Mucosa of rectum (tissue), 2 donors: ENCODE measurements at regions not wholly inside any gene's neighbourhood (a gene's known extent, or its start where the extent isn't known, plus 50 kb on each side); places are given as distances from the start of the nearest gene placed in this dataset.

Experiments
- H3K27ac ChIP-seq, 2 donors: one replicate each; pipeline ENCODE4 v1.7.0; 2013; ENCODE audit warnings: inconsistent platforms in 2 of 2, low read depth in 2 of 2, low read length in 2 of 2
- H3K27me3 ChIP-seq, 2 donors: one replicate each; pipeline ENCODE4 v1.7.0; 2013; ENCODE audit warnings: low read length in 2 of 2; ENCODE audit not compliant: control insufficient read depth in 2 of 2, insufficient read depth in 2 of 2
- H3K36me3 ChIP-seq, 2 donors: one replicate each; pipeline ENCODE4 v1.7.0; 2013; ENCODE audit warnings: low read length in 2 of 2; ENCODE audit not compliant: control insufficient read depth in 2 of 2, insufficient read depth in 2 of 2
- H3K4me1 ChIP-seq, 2 donors: one replicate each; pipeline ENCODE4 v1.7.0; 2013; ENCODE audit warnings: low read length in 2 of 2, mild to moderate bottlenecking in 1 of 2; ENCODE audit not compliant: control insufficient read depth in 2 of 2, insufficient read depth in 2 of 2
- H3K4me3 ChIP-seq, 2 donors: one replicate each; pipeline ENCODE4 v1.7.0; 2013; ENCODE audit warnings: low read length in 2 of 2
- H3K9ac ChIP-seq, 2 donors: one replicate each; pipeline ENCODE4 v1.7.0; 2013; ENCODE audit warnings: low read length in 2 of 2, low read depth in 1 of 2, mild to moderate bottlenecking in 1 of 2
- H3K9me3 ChIP-seq, 2 donors: one replicate each; pipeline ENCODE4 v1.7.0; 2013; ENCODE audit warnings: low read length in 2 of 2; ENCODE audit not compliant: control insufficient read depth in 2 of 2
- donor health status: healthy.
- donor health status: Normal muscosa, but diverticular disease.

GRCh38 chr21:16540966-16541727 lies 811.4 kb downstream of the USP25 start:
- H3K36me3 ChIP-seq: no peaks in the 10 kb centered on the region
- no peaks in the 10 kb centered on the region for H3K27me3 ChIP-seq
- no peak overlapping the region for H3K4me3 ChIP-seq
- H3K9ac ChIP-seq: no peak overlapping the region
- H3K27ac ChIP-seq: no peak overlapping the region
- peaks cover 0 to 2% of the 10 kb centered on the region in 2 donors for H3K9me3 ChIP-seq
- H3K4me1 ChIP-seq: no peaks in the 10 kb centered on the region

- Histone ChIP-seq H3K36me3 (no peaks in the 10 kb centered on the region), H3K27ac (no peak overlapping the region), H3K9me3 (no peaks in the 10 kb centered on the region), H3K9ac (no peak overlapping the region), H3K27me3 (no peaks in the 10 kb centered on the region), H3K4me3 (no peak overlapping the region), H3K4me1 (no peaks in the 10 kb centered on the region)
Observed at GRCh38 chr21:16550118-16550517, 820.3 kb downstream of the USP25 start.

GRCh38 chr21:16550917-16551741 lies 821.3 kb downstream of the USP25 start:
- Histone ChIP-seq H3K4me1 (no peaks in the 10 kb centered on the region), H3K9ac (no peak overlapping the region), H3K9me3 (no peaks in the 10 kb centered on the region), H3K27ac (no peak overlapping the region), H3K36me3 (no peaks in the 10 kb centered on the region), H3K4me3 (no peak overlapping the region), H3K27me3 (no peaks in the 10 kb centered on the region)

GRCh38 chr21:16552880-16553279 lies 823.1 kb downstream of the USP25 start:
- H3K27me3 ChIP-seq: no peaks in the 10 kb centered on the region
- H3K36me3 ChIP-seq: no peaks in the 10 kb centered on the region
- no peaks in the 10 kb centered on the region for H3K4me1 ChIP-seq
- H3K9me3 ChIP-seq: no peaks in the 10 kb centered on the region
- H3K9ac ChIP-seq: no peak overlapping the region
- no peak overlapping the region for H3K4me3 ChIP-seq
- no peak overlapping the region for H3K27ac ChIP-seq

DNA sequence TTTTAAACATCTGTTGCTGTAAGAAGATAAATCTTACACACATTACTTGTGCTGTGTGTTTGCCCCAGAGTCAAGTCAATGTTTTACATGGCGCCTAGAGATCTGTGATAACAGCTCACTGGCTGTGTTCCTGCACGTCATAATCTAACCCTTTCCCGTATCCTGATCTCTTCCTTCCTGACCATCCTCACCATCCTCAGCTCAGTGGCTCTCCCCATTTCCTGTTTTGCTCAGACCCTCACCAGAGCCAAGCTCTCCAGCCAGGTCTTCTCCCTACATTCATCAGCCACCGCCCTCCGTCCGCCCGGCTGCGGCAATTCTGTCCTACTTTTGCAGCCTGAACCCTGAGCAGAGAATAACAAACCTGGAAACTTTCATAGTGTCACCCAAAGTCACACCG lies 824.7 kb downstream of the USP25 start:
- Histone ChIP-seq H3K27me3 (no peaks in the 10 kb centered on the region), H3K9me3 (no peaks in the 10 kb centered on the region), H3K4me3 (no peak overlapping the region), H3K27ac (no peak overlapping the region), H3K9ac (no peak overlapping the region), H3K36me3 (no peaks in the 10 kb centered on the region), H3K4me1 (no peaks in the 10 kb centered on the region)

GRCh38 chr21:16563116-16563515 lies 833.3 kb downstream of the USP25 start:
- H3K9me3 ChIP-seq: no peaks in the 10 kb centered on the region
- no peak overlapping the region for H3K27ac ChIP-seq
- no peaks in the 10 kb centered on the region for H3K27me3 ChIP-seq
- H3K4me3 ChIP-seq: no peak overlapping the region
- H3K36me3 ChIP-seq: no peaks in the 10 kb centered on the region
- H3K9ac ChIP-seq: no peak overlapping the region
- no peaks in the 10 kb centered on the region for H3K4me1 ChIP-seq

GRCh38 chr21:16563795-16564194 lies 834.0 kb downstream of the USP25 start:
- H3K27ac ChIP-seq: no peak overlapping the region
- H3K36me3 ChIP-seq: no peaks in the 10 kb centered on the region
- H3K4me3 ChIP-seq: no peak overlapping the region
- H3K9me3 ChIP-seq: no peaks in the 10 kb centered on the region
- no peaks in the 10 kb centered on the region for H3K27me3 ChIP-seq
- H3K9ac ChIP-seq: no peak overlapping the region
- H3K4me1 ChIP-seq: no peaks in the 10 kb centered on the region

- H3K9me3 ChIP-seq: no peaks in the 10 kb centered on the region
- H3K9ac ChIP-seq: no peak overlapping the region
- H3K27me3 ChIP-seq: no peaks in the 10 kb centered on the region
- H3K4me3 ChIP-seq: no peak overlapping the region
- no peaks in the 10 kb centered on the region for H3K36me3 ChIP-seq
- H3K27ac ChIP-seq: no peak overlapping the region
- H3K4me1 ChIP-seq: no peaks in the 10 kb centered on the region
Observed at GRCh38 chr21:16568244-16568643, 838.5 kb downstream of the USP25 start.

DNA sequence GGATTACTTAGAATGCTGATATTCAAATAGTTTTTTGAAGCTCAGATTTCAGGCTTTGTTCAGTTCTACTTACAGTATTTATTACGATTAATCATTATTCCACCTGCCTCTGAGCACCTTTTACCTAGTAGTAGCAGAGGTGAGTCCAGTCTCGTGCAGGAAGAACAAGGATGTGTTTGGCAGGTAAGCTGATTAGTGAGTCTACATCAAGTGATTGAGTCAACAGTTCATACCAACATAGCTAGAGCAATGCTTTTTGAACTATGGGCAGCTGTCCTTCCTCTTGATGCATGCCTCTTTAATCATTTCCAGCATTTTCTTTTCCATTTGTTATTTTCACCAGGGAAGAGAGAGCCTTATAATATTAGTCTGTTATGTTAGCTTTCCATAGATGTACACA lies 838.9 kb downstream of the USP25 start:
- Histone ChIP-seq H3K9ac (no peak overlapping the region), H3K9me3 (no peaks in the 10 kb centered on the region), H3K36me3 (no peaks in the 10 kb centered on the region), H3K27me3 (no peaks in the 10 kb centered on the region), H3K4me1 (no peaks in the 10 kb centered on the region), H3K27ac (no peak overlapping the region), H3K4me3 (no peak overlapping the region)

- Histone ChIP-seq H3K9me3 (no peaks in the 10 kb centered on the region), H3K27ac (no peak overlapping the region), H3K27me3 (no peaks in the 10 kb centered on the region), H3K4me3 (no peak overlapping the region), H3K9ac (no peak overlapping the region), H3K36me3 (no peaks in the 10 kb centered on the region), H3K4me1 (no peaks in the 10 kb centered on the region)
Observed at GRCh38 chr21:16569679-16570078, 839.9 kb downstream of the USP25 start.
